ENCODE measurements at regions not wholly inside any gene's neighbourhood (a gene's known extent, or its start where the extent isn't known, plus 50 kb on each side); places are given as distances from the start of the nearest gene placed in this dataset.
"Not testable (repeated sequence)": the region's sequence is repeated elsewhere in the genome, so short reads cannot be mapped to it uniquely, and the experiment has no call there.

GRCh38 chr7:153409567-153410342, 642.4 kb upstream of the DPP6 start:
- H3K9ac ChIP-seq (ENCODE audit: low read depth, low read length); H2BK120ac ChIP-seq (ENCODE audit: low read depth, low read length); H3K14ac ChIP-seq (replicated peaks; ENCODE audit: low read depth, low read length); in situ Hi-C loops (cut with MboI; ENCODE audit: low sequenced_read_pairs); H3K23ac ChIP-seq (ENCODE audit: low read depth, low read length); H3K4me2 ChIP-seq (ENCODE audit: low read depth, low read length); intact Hi-C loops (cut with micrococcal nuclease); H3K79me1 ChIP-seq (ENCODE audit: low read depth in 1 of 2, low read length in 2 of 2); POLR2A ChIA-PET (ENCODE audit: unreplicated experiment); H3K4me3 ChIP-seq (ENCODE audit: insufficient read depth, low read depth, low read length); H3K56ac ChIP-seq (ENCODE audit: extremely low read depth, insufficient read depth, low read length); H2AK9ac ChIP-seq (replicated peaks; ENCODE audit: low read depth, low read length, poor library complexity); H2BK15ac ChIP-seq (ENCODE audit: low read depth, low read length); BruUV-seq (replicated peaks); H4K5ac ChIP-seq (ENCODE audit: low read depth, low read length); H3K18ac ChIP-seq (ENCODE audit: low read depth, low read length); dilution Hi-C loops (cut with HindIII; ENCODE audit: low sequenced_read_pairs, unreplicated experiment); H4K20me1 ChIP-seq (ENCODE audit: insufficient read depth, low read length); H3K4me1 ChIP-seq (ENCODE audit: control insufficient read depth, insufficient read depth, low read length); H2BK20ac ChIP-seq (ENCODE audit: low read depth, low read length); H3K36me3 ChIP-seq (ENCODE audit: control insufficient read depth, insufficient read depth, low read length); H3K27ac ChIP-seq (ENCODE audit: insufficient read depth, low read length); H2AFZ ChIP-seq (replicated peaks; ENCODE audit: low read length, poor library complexity); DNase-seq; H2AK5ac ChIP-seq (ENCODE audit: low read depth, low read length); H3K27me3 ChIP-seq (ENCODE audit: control insufficient read depth, insufficient read depth, low read length); CTCF ChIA-PET; H4K8ac ChIP-seq (ENCODE audit: low read depth in 2 of 2, low read length in 2 of 2); ATAC-seq (ENCODE audit: low read depth); H3K9me1 ChIP-seq (ENCODE audit: insufficient read depth, low read length); H2BK5ac ChIP-seq (ENCODE audit: low read depth, low read length, poor library complexity, severe bottlenecking); H3K4ac ChIP-seq (ENCODE audit: low read depth, low read length); H4K91ac ChIP-seq (ENCODE audit: insufficient read depth, low read depth, low read length): not testable (repeated sequence)
- 50% methylated on average over 1 of the region's 10 CpGs; no CpG with 5 or more reads in 1 of the 2 experiments for WGBS, 2 experiments (ENCODE audit: extremely low coverage in 2 of 2, insufficient read length in 1 of 2)
- peaks cover 22% of the 10 kb centered on the region for H3K9me3 ChIP-seq (ENCODE audit: control insufficient read depth, insufficient read depth, low read length)

DNA sequence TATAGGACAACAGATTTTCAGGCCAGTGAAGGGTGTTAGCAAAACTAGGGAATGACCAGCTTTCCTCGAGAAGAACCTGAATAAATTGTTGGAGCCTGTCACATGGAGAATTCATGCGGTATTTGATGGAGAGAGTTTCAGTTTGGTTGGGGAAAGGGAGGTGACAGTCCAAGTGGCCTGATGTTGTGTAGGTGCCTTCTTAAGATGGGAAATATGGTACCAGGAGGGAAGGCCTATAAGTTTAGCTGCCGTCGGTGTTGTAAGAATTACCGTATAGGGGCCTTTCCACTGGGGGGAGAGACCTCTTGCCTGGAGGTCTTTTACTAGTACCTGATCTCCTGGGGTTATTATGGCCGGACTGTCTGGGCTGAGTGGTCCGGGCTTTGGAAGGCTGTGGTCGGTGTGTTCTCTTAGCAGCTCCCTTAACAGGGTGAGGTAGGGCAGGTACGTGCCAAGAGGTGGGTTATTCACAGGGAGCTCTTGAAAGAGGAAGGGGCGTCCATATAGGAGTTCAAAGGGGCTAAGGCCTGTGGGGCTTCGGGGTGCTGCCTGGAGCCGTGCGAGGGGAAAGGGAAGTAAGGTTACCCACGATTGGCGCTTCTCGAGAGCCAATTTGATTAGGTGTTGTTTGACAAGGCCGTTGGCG, 641.1 kb upstream of the DPP6 start:
- in situ Hi-C loops (cut with MboI; ENCODE audit: low sequenced_read_pairs); H4K91ac ChIP-seq (ENCODE audit: insufficient read depth, low read depth, low read length); H4K8ac ChIP-seq (ENCODE audit: low read depth in 2 of 2, low read length in 2 of 2); BruUV-seq (replicated peaks); H2AK9ac ChIP-seq (replicated peaks; ENCODE audit: low read depth, low read length, poor library complexity); ATAC-seq (ENCODE audit: low read depth); POLR2A ChIA-PET (ENCODE audit: unreplicated experiment); H3K9ac ChIP-seq (ENCODE audit: low read depth, low read length); H4K20me1 ChIP-seq (ENCODE audit: insufficient read depth, low read length); dilution Hi-C loops (cut with HindIII; ENCODE audit: low sequenced_read_pairs, unreplicated experiment); CTCF ChIA-PET; H3K79me1 ChIP-seq (ENCODE audit: low read depth in 1 of 2, low read length in 2 of 2); H2BK15ac ChIP-seq (ENCODE audit: low read depth, low read length); H3K4ac ChIP-seq (ENCODE audit: low read depth, low read length); H3K27me3 ChIP-seq (ENCODE audit: control insufficient read depth, insufficient read depth, low read length); H3K18ac ChIP-seq (ENCODE audit: low read depth, low read length); intact Hi-C loops (cut with micrococcal nuclease); H3K56ac ChIP-seq (ENCODE audit: extremely low read depth, insufficient read depth, low read length); H3K27ac ChIP-seq (ENCODE audit: insufficient read depth, low read length); H3K4me2 ChIP-seq (ENCODE audit: low read depth, low read length); H2BK20ac ChIP-seq (ENCODE audit: low read depth, low read length); H2AK5ac ChIP-seq (ENCODE audit: low read depth, low read length); DNase-seq; H3K36me3 ChIP-seq (ENCODE audit: control insufficient read depth, insufficient read depth, low read length); H3K9me1 ChIP-seq (ENCODE audit: insufficient read depth, low read length); H2BK120ac ChIP-seq (ENCODE audit: low read depth, low read length); H3K23ac ChIP-seq (ENCODE audit: low read depth, low read length); H3K4me3 ChIP-seq (ENCODE audit: insufficient read depth, low read depth, low read length); H3K14ac ChIP-seq (replicated peaks; ENCODE audit: low read depth, low read length); H3K4me1 ChIP-seq (ENCODE audit: control insufficient read depth, insufficient read depth, low read length); H4K5ac ChIP-seq (ENCODE audit: low read depth, low read length); H2BK5ac ChIP-seq (ENCODE audit: low read depth, low read length, poor library complexity, severe bottlenecking); H2AFZ ChIP-seq (replicated peaks; ENCODE audit: low read length, poor library complexity): not testable (repeated sequence)
- H3K9me3 ChIP-seq (ENCODE audit: control insufficient read depth, insufficient read depth, low read length): peaks cover 18% of the 10 kb centered on the region
- 80% methylated on average over 2 of the region's 18 CpGs; no CpG with 5 or more reads in 1 of the 2 experiments for WGBS, 2 experiments (ENCODE audit: extremely low coverage in 2 of 2, insufficient read length in 1 of 2)
